ENCODE measurements at regions not wholly inside any gene's neighbourhood (a gene's known extent, or its start where the extent isn't known, plus 50 kb on each side); places are given as distances from the start of the nearest gene placed in this dataset.

DNA sequence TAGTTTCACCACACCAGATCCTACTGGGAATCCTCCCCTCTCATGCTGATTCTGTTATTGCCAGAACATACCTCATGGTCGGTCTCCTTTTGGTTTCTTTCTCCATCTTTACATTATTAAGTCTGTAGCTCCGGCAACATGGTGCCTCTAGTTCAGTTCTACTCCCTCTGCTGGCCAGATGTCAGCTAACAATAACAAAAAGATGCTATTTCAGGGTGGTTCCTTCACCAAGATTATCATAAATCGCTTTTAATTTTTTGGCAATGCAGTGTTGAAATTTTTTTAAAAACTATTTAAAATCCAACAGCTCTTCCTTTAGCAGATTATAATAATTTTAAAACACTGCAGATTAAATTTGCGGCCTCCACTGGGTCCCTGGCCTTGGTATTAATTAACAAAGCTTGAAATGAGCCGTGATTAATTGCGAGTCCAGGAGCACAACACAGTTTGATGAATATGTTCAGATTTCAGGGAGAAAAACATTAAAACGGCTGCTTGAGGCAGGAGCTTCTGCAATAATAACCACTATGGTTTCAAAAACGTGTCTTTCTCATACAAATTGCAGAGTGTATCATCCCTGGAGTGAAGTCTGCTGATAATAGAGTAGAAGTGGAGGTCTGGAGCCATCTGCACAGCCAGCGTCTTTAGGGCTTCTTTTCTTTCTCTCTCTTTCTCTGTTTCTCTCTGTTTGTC is 492.9 kb upstream of the KIRREL3 start:
- no peak for DNase-seq (ENCODE audit: low read depth in 2 of 2)

DNA sequence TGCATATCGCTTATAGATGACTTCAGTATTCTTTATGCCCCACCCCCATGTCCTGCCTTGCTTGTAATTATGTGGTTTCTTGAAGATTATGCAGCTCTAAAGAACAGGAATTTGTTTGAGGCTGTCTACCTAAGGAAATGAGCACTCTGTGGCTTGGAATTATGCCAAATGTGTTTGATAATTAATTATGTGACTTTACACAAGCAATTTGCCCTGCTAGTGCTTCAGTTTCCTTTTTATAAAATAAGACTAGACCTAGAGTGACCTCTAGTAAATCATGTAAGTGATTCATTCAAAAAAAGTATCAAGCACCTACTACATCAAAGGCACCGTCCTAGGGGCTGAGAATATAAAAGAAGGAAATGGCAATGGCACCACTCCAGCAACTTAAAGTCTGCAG is 491.5 kb upstream of the KIRREL3 start:
- DNase-seq (ENCODE audit: low read depth in 2 of 2): no peak

DNA sequence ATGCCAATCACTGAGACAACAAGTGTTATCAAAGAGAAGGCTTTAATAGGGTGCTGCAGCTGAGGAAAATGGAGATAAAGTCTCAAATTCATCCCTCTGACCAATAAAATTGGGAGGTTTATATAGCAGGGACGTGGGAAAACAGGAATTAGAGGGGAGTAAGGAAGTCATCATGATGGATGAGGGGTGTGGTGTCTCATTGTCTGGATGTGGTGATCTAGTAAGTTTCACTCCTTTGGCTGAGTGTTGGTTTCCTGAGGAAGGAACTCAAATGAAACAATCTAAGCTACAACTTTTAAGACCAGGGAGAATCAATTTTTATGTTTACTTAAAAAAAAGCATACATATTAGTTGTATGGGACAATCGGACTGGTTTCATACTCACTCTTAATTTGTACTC is 491.0 kb upstream of the KIRREL3 start:
- no peak for DNase-seq (ENCODE audit: low read depth in 2 of 2)

DNA sequence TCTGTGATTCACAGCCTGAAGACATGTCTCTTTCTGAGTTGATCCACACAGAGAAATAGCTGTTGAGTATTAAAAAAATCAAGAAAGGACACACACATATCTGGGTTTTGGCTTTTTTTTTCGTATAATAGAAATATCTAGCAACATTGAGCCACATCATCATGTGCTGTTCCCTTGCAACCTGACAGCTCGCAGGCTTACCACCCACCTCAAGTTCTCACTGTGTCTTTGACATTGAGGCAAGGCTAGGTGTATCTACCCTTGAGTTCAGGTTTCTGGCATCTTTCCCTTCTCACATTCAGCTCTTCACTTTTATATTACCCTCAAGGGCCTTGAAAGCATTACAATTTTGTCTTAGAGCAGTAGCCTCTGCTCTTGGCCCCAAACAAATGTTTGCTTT is 490.3 kb upstream of the KIRREL3 start:
- DNase-seq (ENCODE audit: low read depth in 2 of 2): no peak

DNA sequence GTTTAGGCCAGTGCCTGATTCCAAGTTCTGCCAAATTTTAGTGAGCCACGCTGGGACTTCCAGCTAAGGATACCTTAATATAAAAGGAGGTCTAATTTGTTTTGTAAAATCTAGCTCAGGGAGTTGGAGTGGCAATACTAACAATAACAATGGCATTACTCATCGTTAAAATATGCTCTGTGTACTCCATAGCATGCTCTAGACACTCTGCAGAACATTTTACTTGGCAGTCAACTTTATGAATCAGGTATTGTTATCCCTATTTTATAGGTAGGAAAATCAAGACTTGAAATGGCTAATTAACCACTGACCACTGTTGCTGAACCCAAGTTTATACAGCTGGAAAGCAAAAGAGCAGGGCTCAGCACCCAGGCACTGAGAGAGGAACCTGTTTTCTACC is 485.0 kb upstream of the KIRREL3 start:
- no peak for DNase-seq (ENCODE audit: low read depth in 2 of 2)

DNA sequence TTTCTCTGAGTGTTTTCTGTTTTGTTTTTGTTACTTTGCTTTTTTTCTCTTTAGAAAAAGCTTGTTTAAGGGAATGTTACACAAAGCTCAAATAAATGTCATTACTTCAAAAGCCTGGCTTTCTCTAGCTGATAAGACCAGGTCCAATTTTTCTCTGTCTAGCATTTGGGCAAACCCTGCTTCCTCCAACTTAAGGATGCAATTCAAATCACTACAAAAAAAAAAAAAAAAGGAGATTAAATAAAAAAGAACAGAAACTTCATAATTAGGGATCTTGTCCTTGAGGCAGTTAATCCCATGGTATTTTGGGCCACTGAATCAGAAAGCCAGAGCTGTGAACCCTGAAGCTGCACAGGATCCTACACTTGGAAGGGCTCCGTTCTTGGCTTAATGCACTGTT is 480.8 kb upstream of the KIRREL3 start:
- DNase-seq (ENCODE audit: low read depth in 2 of 2): no peak

DNA sequence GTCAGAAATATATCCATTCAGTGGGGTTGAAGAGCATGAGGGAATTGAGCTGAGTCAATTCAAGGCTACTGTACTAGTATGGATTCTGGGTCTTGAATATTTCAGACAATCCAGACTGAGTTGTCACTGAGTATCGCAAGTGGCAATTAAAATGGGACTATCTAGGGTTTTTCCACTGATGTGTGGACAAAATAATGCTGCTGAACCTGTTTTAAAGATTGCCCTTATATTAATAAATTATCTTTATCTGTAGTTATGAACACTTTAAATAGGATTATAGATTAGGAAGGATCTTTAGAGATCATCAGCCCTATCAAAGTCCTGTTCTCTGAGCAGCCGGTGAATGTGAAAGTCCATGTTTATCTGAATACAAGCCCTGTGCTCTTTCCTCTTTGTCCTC is 478.3 kb upstream of the KIRREL3 start:
- no peak for DNase-seq (ENCODE audit: low read depth in 2 of 2)

DNA sequence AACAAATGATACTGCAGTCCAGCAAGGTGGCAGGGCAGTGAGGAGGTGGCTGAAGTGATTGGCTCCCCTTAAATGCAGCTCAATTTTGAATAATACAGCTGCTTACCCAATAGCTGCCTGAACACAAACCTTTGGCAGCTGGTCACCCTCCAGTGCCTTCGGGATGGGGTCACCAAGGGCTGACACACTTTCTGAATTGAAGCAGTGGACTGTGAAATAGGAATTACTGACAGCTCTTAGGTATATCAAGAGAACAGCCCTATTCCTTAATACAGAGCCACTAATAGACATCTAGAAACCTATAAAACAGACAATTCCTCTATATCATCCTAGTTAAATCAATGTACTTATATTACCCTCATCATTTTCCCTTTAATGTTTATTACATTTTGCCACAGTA is 474.2 kb upstream of the KIRREL3 start:
- DNase-seq (ENCODE audit: low read depth in 2 of 2): no peak

DNA sequence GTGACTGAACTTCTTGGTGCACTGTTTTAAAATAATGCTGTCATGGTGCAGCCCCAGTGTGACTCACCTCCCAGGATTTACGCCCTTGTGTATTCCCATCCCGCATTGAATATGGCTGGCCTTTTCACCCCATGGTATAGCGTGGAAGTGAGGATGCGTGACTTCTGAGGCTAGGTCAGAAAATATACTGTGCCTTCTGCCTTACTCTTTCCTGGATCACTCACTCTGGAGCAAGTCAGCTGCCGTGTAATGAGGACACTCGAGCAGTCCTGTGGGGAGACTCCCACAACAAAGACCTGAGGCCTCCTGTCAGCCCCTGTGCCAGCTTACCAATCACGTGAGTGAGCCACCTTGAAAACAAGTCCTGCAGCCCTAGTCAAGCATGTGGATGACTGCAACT is 471.9 kb upstream of the KIRREL3 start:
- DNase-seq (ENCODE audit: low read depth in 2 of 2): no peak

DNA sequence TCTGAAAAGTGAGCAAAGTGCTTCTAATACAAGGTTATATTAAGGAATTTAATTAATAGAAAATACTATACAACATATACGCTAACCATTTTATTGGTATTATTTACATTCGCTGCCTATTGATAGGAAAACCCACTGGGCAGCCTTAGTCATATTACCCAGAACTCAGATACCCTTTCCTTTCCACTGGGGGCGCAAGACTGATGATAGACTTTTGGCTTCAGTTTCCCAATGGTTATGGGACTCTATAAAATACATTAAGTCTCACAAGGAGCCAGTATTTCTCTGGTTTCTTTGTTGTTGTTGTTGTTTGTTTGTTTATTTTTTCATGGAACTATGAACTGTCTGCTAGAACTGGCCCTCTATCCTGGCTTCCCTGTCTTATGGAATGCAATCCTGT is 471.1 kb upstream of the KIRREL3 start:
- DNase-seq (ENCODE audit: low read depth in 2 of 2): no peak

DNA sequence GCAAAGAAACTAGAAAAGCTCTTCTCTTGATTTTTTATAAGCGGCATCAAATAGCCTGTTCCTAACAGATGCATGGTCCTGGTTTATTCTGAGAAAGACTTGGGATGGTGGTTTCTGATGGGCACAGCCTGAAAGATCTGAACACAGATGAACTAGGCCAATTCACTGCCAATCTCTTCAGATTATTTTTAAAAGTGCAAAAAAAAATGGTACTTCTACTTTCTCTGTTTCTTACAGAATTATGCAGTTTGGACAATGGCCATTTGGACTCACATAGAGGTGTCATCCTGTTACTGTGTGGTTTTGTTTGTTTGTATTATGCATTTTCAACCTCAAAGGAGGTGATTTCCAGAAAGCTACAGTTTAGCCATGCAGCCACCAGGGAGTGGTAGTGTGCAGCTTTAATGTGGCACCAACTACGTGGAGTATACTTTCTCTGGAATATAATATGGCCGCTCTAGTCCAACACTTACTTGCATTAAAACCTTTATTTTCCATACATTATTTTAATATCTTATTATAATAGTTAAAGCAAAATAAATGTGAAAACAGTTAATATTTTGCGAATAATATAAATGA is 469.8 kb upstream of the KIRREL3 start:
- DNase-seq (ENCODE audit: low read depth in 2 of 2): no peak

DNA sequence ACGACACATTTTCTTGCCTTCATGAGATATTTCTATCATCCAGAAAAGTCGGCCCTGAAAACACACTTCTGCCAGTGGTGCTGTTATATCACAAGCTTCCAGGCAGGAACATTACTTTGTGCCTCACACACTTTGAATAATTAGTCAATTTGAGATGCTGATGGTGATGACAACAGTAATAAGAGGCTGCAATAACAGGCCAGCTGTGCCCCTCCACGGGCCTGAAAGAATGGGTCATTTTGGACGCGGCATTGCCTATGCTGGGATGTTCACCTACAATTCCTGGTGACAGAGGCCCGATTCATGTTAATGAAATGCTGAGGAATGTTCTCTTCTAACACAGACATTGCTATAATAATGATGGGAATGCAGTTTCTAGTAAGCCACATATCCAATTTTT is 463.8 kb upstream of the KIRREL3 start:
- DNase-seq (ENCODE audit: low read depth in 2 of 2): no peak

DNA sequence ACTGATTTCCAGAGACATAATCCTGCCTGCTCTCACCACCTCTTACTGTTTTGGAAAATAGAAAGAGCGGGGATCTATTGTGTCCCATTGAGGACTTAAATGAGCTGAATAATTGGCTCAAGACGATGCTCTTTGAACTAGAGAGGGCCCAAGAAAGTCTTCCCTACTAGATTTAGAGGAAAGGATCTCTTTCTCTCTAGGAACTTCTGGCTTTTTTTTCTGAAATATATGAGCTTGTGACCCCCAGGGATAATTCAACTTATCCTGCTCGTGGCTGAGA is 461.4 kb upstream of the KIRREL3 start:
- no peak for DNase-seq (ENCODE audit: low read depth in 2 of 2)

DNA sequence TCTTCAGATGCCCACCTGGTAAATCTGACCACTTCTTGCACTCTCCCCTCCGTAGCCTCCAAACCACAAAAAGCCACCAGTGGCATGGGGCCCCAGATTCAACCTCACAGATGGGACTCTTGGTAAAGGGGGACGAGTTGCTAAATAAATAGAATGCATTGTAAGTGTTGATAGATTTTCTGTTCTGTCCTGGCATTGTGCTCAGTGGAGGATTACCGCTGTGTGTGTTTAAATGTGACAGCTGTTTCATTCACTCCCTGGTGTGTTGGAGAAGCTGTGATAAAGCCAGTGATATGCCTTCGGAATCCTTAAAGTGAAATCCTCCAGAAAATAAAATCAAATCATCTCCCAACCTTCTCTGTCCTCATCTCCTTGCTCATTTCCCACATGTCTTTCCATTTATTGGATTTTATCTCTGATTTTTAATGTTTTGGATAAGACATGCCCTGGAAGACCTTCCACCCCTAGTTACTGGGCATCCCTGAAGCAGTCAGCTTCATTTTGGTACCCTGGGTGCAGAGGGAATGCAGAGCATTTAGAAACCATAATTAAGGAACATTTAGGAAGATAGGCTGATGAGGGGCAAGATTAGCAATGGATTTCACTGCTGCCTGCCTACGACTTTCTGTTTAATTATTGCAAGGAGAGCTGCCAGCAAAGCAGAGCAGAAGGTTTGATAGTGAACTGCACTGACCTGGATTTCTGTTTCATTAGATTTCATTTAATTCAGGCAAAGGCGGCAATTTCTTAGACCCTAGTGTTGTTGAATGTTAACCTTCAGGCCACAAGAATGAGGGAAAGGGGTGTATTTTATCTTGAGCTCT is 460.9 kb upstream of the KIRREL3 start:
- no peak for DNase-seq (ENCODE audit: low read depth in 2 of 2)

DNA sequence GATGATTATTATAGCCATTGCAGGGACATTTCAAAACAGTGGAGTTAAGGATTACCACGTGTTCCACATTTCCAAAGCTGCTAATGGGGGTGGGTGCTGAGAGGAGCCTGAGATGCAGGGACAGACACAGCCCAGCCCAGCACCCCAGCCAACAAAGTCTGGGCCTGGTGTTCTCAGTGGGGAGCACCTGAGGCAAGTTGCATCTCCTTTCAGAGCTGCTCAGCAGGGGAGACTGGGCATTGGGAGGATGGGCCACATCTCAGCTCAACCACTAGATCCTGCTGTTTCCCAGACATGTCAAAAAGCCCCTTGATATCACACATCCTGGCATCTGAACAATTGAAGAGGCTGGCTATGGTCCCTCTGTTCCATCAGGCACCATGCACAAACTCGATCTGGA is 458.0 kb upstream of the KIRREL3 start:
- DNase-seq (ENCODE audit: low read depth in 2 of 2): no peak

DNA sequence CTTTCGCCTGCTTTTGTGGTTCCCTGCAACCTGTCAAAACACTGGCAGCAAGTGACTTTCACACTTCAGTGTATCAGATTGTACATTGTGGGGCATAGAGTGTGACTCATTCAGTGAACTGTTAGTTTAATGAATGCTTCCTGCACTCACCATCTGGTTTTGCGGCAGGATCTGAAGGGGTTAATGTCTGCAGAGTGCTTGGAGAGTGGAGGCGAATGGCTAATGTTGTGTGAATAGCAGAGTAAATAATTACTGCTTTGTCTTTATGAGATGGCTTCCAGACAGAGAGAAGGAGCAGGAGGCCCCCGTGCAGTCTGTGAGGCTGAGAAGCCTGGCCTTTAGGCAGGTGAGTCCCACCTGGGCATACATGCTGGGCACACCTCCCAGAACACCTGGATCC is 454.3 kb upstream of the KIRREL3 start:
- no peak for DNase-seq (ENCODE audit: low read depth in 2 of 2)

DNA sequence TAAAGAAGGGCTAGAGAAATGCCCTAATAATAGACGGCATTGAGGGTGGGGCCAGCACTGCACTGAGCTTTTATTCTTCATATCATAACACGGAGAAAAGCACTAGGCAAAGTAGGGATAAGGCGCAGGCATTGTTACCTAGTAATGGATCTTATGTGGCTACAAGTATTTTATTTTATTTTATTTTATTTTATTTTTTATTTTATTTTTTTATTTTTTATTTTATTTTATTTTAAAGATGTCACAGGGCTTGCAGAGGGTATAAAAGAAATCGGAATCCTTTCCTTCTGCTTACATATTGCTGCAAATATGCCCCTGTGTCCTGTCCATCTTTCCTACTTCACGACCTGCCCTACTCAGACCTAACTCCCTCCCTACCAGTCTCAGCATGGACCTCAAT is 452.0 kb upstream of the KIRREL3 start:
- DNase-seq (ENCODE audit: low read depth in 2 of 2): no peak

DNA sequence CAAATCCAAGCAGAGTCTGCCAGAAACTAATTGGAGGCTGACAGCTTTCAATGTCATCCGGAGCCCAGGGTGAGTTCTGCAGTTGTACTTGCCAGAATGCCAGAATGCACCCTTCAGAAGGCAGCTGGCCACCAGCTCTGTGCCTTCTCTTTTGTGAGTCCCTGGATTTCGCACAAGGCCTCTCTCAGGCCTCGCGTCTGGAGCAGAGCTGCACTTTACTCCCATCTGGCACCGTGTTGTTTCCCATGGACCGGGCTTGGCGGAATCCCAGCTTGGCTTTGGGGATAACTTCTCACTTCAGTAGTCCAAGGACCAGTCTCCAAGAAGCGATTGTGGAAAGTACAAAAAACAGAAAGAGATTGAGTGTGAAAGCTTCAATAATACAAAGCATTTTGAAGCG is 451.3 kb upstream of the KIRREL3 start:
- no peak for DNase-seq (ENCODE audit: low read depth in 2 of 2)

DNA sequence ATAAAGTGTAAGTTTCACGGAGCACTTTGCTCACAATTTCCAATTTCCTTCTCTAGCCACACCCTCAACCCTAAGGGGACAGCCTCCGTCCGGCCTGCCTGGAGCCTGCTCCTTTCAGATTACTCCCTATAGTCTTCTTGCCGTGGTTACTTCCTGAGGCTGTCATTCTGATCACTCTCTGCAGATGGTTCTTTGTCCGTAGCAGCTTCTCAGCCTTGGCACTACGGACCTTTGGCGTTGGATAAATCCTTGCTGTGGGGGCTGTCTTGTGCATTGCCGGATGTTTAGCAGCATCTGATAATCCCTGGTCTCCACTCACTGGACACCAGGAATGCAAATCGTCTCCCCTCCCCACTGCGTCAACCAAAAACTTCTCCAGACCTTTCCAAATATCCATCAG is 447.5 kb upstream of the KIRREL3 start:
- DNase-seq (ENCODE audit: low read depth in 2 of 2): no peak

DNA sequence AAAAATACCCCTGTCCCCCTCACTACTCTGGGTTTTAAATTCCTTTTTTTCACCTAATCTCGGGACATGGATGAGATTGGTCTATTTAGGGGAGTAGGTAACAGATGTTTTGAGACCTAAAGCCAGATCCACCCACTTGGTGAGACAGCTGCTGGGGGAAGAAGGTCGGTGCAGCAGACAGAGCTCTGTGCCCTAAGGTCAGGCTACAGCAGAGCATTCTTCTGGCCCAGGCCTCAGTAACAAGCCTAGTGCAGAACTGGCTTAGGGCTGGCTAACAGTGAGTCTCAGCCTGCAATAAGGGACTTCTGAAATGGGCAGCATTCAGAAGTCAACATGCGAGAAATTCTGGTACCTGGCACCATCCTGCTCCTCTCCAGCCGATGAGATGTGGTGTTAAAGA is 444.9 kb upstream of the KIRREL3 start:
- no peak for DNase-seq (ENCODE audit: low read depth in 2 of 2)

DNA sequence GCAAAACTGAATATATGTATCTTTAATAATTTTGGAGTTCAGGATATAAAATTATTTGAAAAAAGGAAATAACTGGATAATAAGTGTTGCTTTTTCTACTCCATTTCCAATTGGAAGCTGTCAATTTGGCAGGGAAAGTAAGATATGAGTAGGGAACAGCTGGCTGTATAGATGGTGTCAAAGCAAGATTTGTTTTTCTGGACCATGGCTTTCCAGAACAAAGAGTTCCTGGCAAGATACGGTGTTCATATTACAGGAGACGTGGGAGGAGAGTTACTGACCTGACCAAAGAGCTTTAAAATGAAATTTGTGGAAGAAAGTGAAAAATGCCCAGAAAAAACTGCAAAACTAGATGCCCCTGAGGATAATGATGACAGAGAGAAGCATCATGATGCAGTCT is 442.7 kb upstream of the KIRREL3 start:
- no peak for DNase-seq (ENCODE audit: low read depth in 2 of 2)

DNA sequence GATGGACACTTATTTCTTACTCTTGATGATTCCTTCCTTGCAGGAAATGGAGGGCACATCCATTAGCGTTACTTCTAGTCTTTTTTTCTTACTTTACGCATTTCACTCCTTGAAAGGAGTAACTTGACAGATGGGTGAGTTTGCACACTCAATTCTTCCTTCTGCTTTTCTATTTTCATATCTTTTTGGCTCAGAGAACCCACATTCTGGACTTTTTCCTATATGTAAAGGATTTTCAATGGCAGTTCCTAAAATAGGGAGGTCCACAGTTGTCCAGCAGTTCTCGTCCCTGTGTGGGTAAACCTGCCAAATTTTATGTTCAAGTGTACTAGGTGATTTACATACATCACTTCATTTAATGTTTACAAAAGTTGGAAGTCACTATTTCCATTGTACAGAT is 440.0 kb upstream of the KIRREL3 start:
- no peak for DNase-seq (ENCODE audit: low read depth in 2 of 2)

DNA sequence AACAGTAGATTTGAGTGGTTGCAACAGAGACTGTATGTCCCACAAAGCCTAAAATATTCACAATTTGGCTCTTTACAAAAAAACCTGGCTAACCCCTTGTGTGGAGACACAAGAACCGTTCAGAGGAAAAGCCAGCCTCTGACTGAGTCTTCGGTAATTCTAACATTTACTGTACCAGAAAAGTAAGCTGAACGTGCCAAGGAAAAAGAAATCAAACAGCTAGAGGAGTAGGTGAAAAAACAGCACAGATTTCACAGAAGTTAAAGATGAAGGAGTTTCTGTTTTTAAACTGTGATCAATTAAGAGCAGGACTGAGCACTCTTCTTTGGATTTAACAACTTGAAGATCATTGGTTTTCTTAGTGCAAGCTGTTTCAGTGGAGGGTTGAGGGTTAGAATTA is 424.7 kb upstream of the KIRREL3 start:
- DNase-seq (ENCODE audit: low read depth in 2 of 2): no peak

DNA sequence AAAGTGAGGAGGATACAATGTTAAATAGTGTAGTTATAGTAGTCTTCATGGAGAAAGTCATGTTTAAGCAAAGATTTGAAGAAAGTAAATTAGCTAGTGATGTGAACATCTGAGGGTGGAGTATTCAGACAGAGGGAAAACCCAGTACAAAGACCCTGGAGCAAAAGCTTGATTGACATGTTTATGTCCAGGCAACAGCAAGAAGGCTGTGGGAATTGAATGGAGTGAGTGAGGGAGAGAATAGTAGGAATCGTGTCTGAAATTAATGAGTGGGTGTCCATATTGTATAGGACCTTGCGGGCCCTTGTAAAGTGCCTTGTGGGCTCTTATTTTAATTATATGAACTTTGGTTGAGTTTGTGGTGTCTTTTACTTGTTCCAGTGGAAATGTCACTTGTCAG is 424.1 kb upstream of the KIRREL3 start:
- no peak for DNase-seq (ENCODE audit: low read depth in 2 of 2)
